Fibroblast of lung (primary cell): ENCODE measurements at regions not wholly inside any gene's neighbourhood (a gene's known extent, or its start where the extent isn't known, plus 50 kb on each side); places are given as distances from the start of the nearest gene placed in this dataset.
A peak's percentile ranks its signal among the peaks of the same experiment; 100 is the strongest.

Experiments
- DNase-seq, 2 donors: peaks; one replicate each; pipeline versions ENCODE4 v3.0.0 to v3.0.0-alpha.2; 2010; ENCODE audit warnings: low read depth in 2 of 2
- H2AFZ ChIP-seq: 2 replicates; pipeline ENCODE4 v1.5.1; 2012; ENCODE audit warnings: low read length, control low read depth, inconsistent platforms
- H3K27ac ChIP-seq: 2 replicates; pipeline ENCODE4 v1.5.1; 2011; ENCODE audit warnings: low read length, control low read depth; ENCODE audit not compliant: insufficient read depth
- H3K27me3 ChIP-seq: 2 replicates; pipeline ENCODE4 v1.5.1; 2011; ENCODE audit warnings: mild to moderate bottlenecking, low read length; ENCODE audit not compliant: control insufficient read depth, insufficient read depth
- H3K36me3 ChIP-seq: 2 replicates; pipeline ENCODE4 v1.5.1; 2011; ENCODE audit warnings: low read length; ENCODE audit not compliant: control insufficient read depth, insufficient read depth
- H3K4me1 ChIP-seq: 2 replicates; pipeline ENCODE4 v1.5.1; 2011; ENCODE audit warnings: low read length; ENCODE audit not compliant: control insufficient read depth, insufficient read depth; ENCODE audit errors: extremely low read depth
- H3K4me2 ChIP-seq: 2 replicates; pipeline ENCODE4 v1.5.1; 2011; ENCODE audit warnings: low read length, control low read depth; ENCODE audit not compliant: insufficient read depth; ENCODE audit errors: extremely low read depth
- H3K4me3 ChIP-seq, 4 experiments: fragments of 200-600 bp in 1 of 4; sonication (generic) in 1 of 4; replicated peaks in 1 of 4; 2 replicates each; pipeline ENCODE4 v1.5.1; 2011 to 2016; ENCODE audit warnings: low read length in 4 of 4, low read depth in 3 of 4, mild to moderate bottlenecking in 3 of 4, control low read depth in 2 of 4, inconsistent platforms in 1 of 4, mixed read lengths in 1 of 4; ENCODE audit not compliant: insufficient read depth in 1 of 4; ENCODE audit errors: control extremely low read depth in 1 of 4
- H3K79me2 ChIP-seq: 2 replicates; pipeline ENCODE4 v1.5.1; 2012; ENCODE audit warnings: mild to moderate bottlenecking, low read length, inconsistent platforms; ENCODE audit not compliant: control insufficient read depth, insufficient read depth
- H3K9ac ChIP-seq: 2 replicates; pipeline ENCODE4 v1.5.1; 2011; ENCODE audit warnings: mild to moderate bottlenecking, low read length, control low read depth; ENCODE audit not compliant: insufficient read depth
- H3K9me3 ChIP-seq: 2 replicates; pipeline ENCODE4 v1.5.1; 2012; ENCODE audit warnings: low read depth, low read length; ENCODE audit not compliant: control insufficient read depth, insufficient read depth
- H4K20me1 ChIP-seq: 2 replicates; pipeline ENCODE4 v1.5.1; 2011; ENCODE audit warnings: low read length; ENCODE audit not compliant: control insufficient read depth, insufficient read depth; ENCODE audit errors: extremely low read depth
- CTCF ChIP-seq, 2 donors: IDR thresholded peaks in 1 of 2; conservative IDR thresholded peaks in 1 of 2; 1 replicate in 1 of 2; 2 replicates in 1 of 2; pipeline ENCODE4 v1.5.1; 2011 to 2012; ENCODE audit warnings: low read length in 2 of 2, control low read depth in 1 of 2, inconsistent platforms in 1 of 2, low read depth in 1 of 2, mild to moderate bottlenecking in 1 of 2
- EZH2 ChIP-seq: IDR thresholded peaks from 2 replicates; pipeline ENCODE4 v1.5.1; 2012; ENCODE audit warnings: low read length, control low read depth, mild to moderate bottlenecking; ENCODE audit errors: missing control alignments

- peaks cover 8% of the 10 kb centered on the region for H3K27me3 ChIP-seq
- H3K4me2 ChIP-seq = no peak overlapping the region
- H3K36me3 ChIP-seq = no peaks in the 10 kb centered on the region
- no peaks in the 10 kb centered on the region for H3K9me3 ChIP-seq
- peaks cover 6% of the 10 kb centered on the region for H3K4me1 ChIP-seq
- H3K79me2 ChIP-seq = no peaks in the 10 kb centered on the region
- no peak overlapping the region for H2AFZ ChIP-seq
- TF ChIP-seq EZH2 (no peak), CTCF (conservative IDR thresholded peaks at IDR 0.05 in 1 of 2, IDR thresholded peaks at IDR 0.05 in 1 of 2; ENCODE audit: low read depth in 1 of 2, low read length in 2 of 2) (peak in 1 of 2 donors; percentile 3)
- no peaks in the 10 kb centered on the region for H4K20me1 ChIP-seq
- H3K27ac ChIP-seq = no peak overlapping the region
- H3K9ac ChIP-seq = no peak overlapping the region
- H3K4me3 ChIP-seq = no peak overlapping the region
- DNase-seq = peak in 1 of 2 donors; percentile 72
Observed at GRCh38 chr9:14418301-14418940, 104.5 kb upstream of the NFIB start.

- Histone ChIP-seq H3K4me2 (no peak overlapping the region), H3K9me3 (no peaks in the 10 kb centered on the region), H3K36me3 (no peaks in the 10 kb centered on the region), H3K79me2 (no peaks in the 10 kb centered on the region), H3K9ac (no peak overlapping the region), H2AFZ (no peak overlapping the region), H3K4me3 (no peak overlapping the region), H3K27me3 (peaks cover 17% of the 10 kb centered on the region), H3K27ac (no peak overlapping the region), H3K4me1 (peaks cover 4% of the 10 kb centered on the region), H4K20me1 (no peaks in the 10 kb centered on the region)
- DNase-seq = peak; percentile 60 to 62
- no peak for TF ChIP-seq CTCF (conservative IDR thresholded peaks at IDR 0.05 in 1 of 2, IDR thresholded peaks at IDR 0.05 in 1 of 2; ENCODE audit: low read depth in 1 of 2, low read length in 2 of 2)
- no peak for TF ChIP-seq EZH2
Observed at GRCh38 chr9:14417237-14417636, 103.3 kb upstream of the NFIB start.

- peak; percentile 88 to 94 for DNase-seq
- H3K9me3 ChIP-seq = no peaks in the 10 kb centered on the region
- no peak for TF ChIP-seq CTCF (conservative IDR thresholded peaks at IDR 0.05 in 1 of 2, IDR thresholded peaks at IDR 0.05 in 1 of 2; ENCODE audit: low read depth in 1 of 2, low read length in 2 of 2)
- no peak for TF ChIP-seq EZH2
- no peak overlapping the region for H3K4me2 ChIP-seq
- H2AFZ ChIP-seq = no peak overlapping the region
- no peaks in the 10 kb centered on the region for H3K79me2 ChIP-seq
- no peak overlapping the region for H3K27ac ChIP-seq
- H3K36me3 ChIP-seq = no peaks in the 10 kb centered on the region
- H3K27me3 ChIP-seq = peaks cover 21% of the 10 kb centered on the region
- no peaks in the 10 kb centered on the region for H4K20me1 ChIP-seq
- peaks cover 4% of the 10 kb centered on the region for H3K4me1 ChIP-seq
- no peak overlapping the region for H3K9ac ChIP-seq
- H3K4me3 ChIP-seq = no peak overlapping the region
Observed at GRCh38 chr9:14415947-14416346, 102.0 kb upstream of the NFIB start.
